ENCODE measurements at regions not wholly inside any gene's neighbourhood (a gene's known extent, or its start where the extent isn't known, plus 50 kb on each side); places are given as distances from the start of the nearest gene placed in this dataset.
A peak's percentile ranks its signal among the peaks of the same experiment; 100 is the strongest.

GRCh38 chr5:58069016-58069705 is 390.7 kb downstream of the PLK2 start:
- no peaks in the 10 kb centered on the region for H3K9me3 ChIP-seq (replicated peaks)
- intact Hi-C loops (cut with micrococcal nuclease) = no loop called here
- H3K4me3 ChIP-seq = no peak overlapping the region
- no peaks in the 10 kb centered on the region for H3K27me3 ChIP-seq (ENCODE audit: low read depth)
- H3K4me1 ChIP-seq = peaks cover 39% of the 10 kb centered on the region
- no peaks in the 10 kb centered on the region for H3K36me3 ChIP-seq
- no peak for DNase-seq
- TF ChIP-seq, protein P1, sequence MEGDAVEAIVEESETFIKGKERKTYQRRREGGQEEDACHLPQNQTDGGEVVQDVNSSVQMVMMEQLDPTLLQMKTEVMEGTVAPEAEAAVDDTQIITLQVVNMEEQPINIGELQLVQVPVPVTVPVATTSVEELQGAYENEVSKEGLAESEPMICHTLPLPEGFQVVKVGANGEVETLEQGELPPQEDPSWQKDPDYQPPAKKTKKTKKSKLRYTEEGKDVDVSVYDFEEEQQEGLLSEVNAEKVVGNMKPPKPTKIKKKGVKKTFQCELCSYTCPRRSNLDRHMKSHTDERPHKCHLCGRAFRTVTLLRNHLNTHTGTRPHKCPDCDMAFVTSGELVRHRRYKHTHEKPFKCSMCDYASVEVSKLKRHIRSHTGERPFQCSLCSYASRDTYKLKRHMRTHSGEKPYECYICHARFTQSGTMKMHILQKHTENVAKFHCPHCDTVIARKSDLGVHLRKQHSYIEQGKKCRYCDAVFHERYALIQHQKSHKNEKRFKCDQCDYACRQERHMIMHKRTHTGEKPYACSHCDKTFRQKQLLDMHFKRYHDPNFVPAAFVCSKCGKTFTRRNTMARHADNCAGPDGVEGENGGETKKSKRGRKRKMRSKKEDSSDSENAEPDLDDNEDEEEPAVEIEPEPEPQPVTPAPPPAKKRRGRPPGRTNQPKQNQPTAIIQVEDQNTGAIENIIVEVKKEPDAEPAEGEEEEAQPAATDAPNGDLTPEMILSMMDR (IDR thresholded peaks at IDR 0.05; ENCODE audit: borderline replicate concordance) = no peak
- H3K27ac ChIP-seq (replicated peaks) = no peak overlapping the region

GRCh38 chr5:58066557-58066956 is 393.3 kb downstream of the PLK2 start:
- H3K9me3 ChIP-seq (replicated peaks) = no peaks in the 10 kb centered on the region
- H3K4me3 ChIP-seq = no peak overlapping the region
- TF ChIP-seq, protein P1 (IDR thresholded peaks at IDR 0.05; ENCODE audit: borderline replicate concordance) = no peak
- intact Hi-C loops (cut with micrococcal nuclease) = no loop called here
- no peaks in the 10 kb centered on the region for H3K27me3 ChIP-seq (ENCODE audit: low read depth)
- peaks cover 13% of the 10 kb centered on the region for H3K4me1 ChIP-seq
- no peak for DNase-seq
- no peaks in the 10 kb centered on the region for H3K36me3 ChIP-seq
- H3K27ac ChIP-seq (replicated peaks) = no peak overlapping the region

GRCh38 chr5:58066076-58066475 is 393.8 kb downstream of the PLK2 start:
- intact Hi-C loops (cut with micrococcal nuclease) = no loop called here
- no peak for DNase-seq
- Histone ChIP-seq H3K27ac (replicated peaks) (no peak overlapping the region), H3K36me3 (no peaks in the 10 kb centered on the region), H3K9me3 (replicated peaks) (no peaks in the 10 kb centered on the region), H3K4me1 (peaks cover 13% of the 10 kb centered on the region), H3K27me3 (ENCODE audit: low read depth) (no peaks in the 10 kb centered on the region), H3K4me3 (no peak overlapping the region)
- TF ChIP-seq, protein P1 (IDR thresholded peaks at IDR 0.05; ENCODE audit: borderline replicate concordance) = no peak

GRCh38 chr5:58064801-58065200 is 395.1 kb downstream of the PLK2 start:
- Histone ChIP-seq H3K4me1 (peaks cover 9% of the 10 kb centered on the region), H3K27ac (replicated peaks) (no peak overlapping the region), H3K4me3 (no peak overlapping the region), H3K9me3 (replicated peaks) (no peaks in the 10 kb centered on the region), H3K36me3 (no peaks in the 10 kb centered on the region), H3K27me3 (ENCODE audit: low read depth) (no peaks in the 10 kb centered on the region)
- intact Hi-C loops (cut with micrococcal nuclease) = no loop called here
- DNase-seq = no peak
- TF ChIP-seq, protein P1 (IDR thresholded peaks at IDR 0.05; ENCODE audit: borderline replicate concordance) = no peak

GRCh38 chr5:58060996-58061395 is 398.9 kb downstream of the PLK2 start:
- no peak overlapping the region for H3K4me3 ChIP-seq
- H3K9me3 ChIP-seq (replicated peaks) = peaks cover 7% of the 10 kb centered on the region
- intact Hi-C loops (cut with micrococcal nuclease) = no loop called here
- TF ChIP-seq, protein P1 (IDR thresholded peaks at IDR 0.05; ENCODE audit: borderline replicate concordance) = no peak
- H3K27ac ChIP-seq (replicated peaks) = peak overlapping the region; percentile 28
- no peaks in the 10 kb centered on the region for H3K27me3 ChIP-seq (ENCODE audit: low read depth)
- H3K4me1 ChIP-seq = peaks cover 13% of the 10 kb centered on the region
- DNase-seq = no peak
- H3K36me3 ChIP-seq = no peaks in the 10 kb centered on the region
